ENCODE measurements at regions not wholly inside any gene's neighbourhood (a gene's known extent, or its start where the extent isn't known, plus 50 kb on each side); places are given as distances from the start of the nearest gene placed in this dataset.

GRCh38 chr7:13293264-13294002 is 606.0 kb downstream of the ARL4A start:
- no peak for TF ChIP-seq POLR2AphosphoS5 (IDR thresholded peaks at IDR 0.05; ENCODE audit: borderline replicate concordance, low read depth, low read length)
- no peak for TF ChIP-seq EZH2 (IDR thresholded peaks at IDR 0.05)
- no peak for TF ChIP-seq FOXP2 (optimal IDR thresholded peaks at IDR 0.05; ENCODE audit: control extremely low read depth, extremely low read length, insufficient read depth)
